ENCODE measurements at regions not wholly inside any gene's neighbourhood (a gene's known extent, or its start where the extent isn't known, plus 50 kb on each side); places are given as distances from the start of the nearest gene placed in this dataset.

- DNase-seq (ENCODE audit: low read depth in 1 of 2, low spot score in 1 of 2) = no peak
Measured at GRCh38 chr7:15782656-15783055, 96.2 kb upstream of the MEOX2 start.

DNA sequence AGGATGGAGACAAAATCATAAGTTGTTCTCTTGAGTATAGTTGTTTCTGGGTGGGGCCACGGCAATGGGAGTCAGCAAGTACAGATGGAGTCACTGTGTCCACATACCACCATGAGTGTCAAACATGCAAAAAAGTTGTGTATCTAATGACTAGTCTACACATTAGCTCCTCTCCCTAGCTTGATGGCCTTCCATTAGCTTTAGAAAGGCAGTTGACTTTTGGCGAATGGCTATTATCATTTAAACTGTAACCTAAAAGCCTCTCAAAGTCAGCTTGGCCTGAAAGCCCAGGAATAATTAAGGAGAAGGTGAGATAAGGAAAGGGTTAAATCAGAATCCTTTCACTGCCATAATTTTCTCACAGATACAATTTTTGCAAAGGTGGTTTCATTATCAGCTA lies 95.5 kb upstream of the MEOX2 start:
- no peak for DNase-seq (ENCODE audit: low read depth in 1 of 2, low spot score in 1 of 2)

DNA sequence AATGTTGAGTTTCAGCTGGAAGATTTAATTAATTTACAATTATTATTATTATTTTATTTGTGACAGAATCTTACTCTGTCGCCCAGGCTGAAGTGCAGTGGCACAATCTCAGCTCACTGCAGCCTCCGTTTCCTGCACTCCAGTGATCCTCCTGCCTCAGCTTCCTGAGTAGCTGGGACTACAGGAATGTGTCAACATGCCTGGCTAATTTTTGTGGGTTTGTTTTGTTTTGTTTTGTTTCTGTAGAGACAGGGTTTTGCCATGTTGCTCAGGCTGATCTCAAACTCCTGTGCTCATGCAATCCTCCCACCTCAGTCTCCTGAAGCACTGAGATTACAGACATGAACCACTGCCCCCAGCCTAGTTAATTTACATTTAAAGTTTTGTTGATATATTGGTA lies 93.8 kb upstream of the MEOX2 start:
- DNase-seq (ENCODE audit: low read depth in 1 of 2, low spot score in 1 of 2) = no peak

DNA sequence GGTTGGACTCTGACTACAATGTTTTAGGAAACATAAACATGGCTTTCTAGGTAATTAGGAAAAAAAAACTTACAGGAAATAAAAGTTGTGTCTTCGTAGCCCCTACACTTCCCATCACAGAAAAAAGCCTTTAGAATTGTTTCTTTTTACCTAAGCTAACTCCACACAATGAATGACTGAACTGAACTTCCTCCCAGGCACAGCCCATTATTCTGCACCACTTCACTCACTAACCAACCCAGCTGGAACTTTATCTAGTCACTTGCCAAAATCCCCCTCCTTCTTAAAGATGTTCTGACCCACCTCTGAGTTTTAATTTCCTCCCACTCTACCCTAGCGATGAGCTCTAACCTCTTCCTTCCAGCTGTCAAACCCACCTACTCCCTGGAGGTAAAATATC lies 91.7 kb upstream of the MEOX2 start:
- no peak for DNase-seq (ENCODE audit: low read depth in 1 of 2, low spot score in 1 of 2)

GRCh38 chr7:15765753-15766152 lies 79.3 kb upstream of the MEOX2 start:
- DNase-seq (ENCODE audit: low read depth in 1 of 2, low spot score in 1 of 2) = no peak

- DNase-seq (ENCODE audit: low read depth in 1 of 2, low spot score in 1 of 2) = no peak
Measured at GRCh38 chr7:15764851-15765382, 78.4 kb upstream of the MEOX2 start.

- DNase-seq (ENCODE audit: low read depth in 1 of 2, low spot score in 1 of 2) = no peak
Measured at GRCh38 chr7:15764010-15764409, 77.5 kb upstream of the MEOX2 start.

DNA sequence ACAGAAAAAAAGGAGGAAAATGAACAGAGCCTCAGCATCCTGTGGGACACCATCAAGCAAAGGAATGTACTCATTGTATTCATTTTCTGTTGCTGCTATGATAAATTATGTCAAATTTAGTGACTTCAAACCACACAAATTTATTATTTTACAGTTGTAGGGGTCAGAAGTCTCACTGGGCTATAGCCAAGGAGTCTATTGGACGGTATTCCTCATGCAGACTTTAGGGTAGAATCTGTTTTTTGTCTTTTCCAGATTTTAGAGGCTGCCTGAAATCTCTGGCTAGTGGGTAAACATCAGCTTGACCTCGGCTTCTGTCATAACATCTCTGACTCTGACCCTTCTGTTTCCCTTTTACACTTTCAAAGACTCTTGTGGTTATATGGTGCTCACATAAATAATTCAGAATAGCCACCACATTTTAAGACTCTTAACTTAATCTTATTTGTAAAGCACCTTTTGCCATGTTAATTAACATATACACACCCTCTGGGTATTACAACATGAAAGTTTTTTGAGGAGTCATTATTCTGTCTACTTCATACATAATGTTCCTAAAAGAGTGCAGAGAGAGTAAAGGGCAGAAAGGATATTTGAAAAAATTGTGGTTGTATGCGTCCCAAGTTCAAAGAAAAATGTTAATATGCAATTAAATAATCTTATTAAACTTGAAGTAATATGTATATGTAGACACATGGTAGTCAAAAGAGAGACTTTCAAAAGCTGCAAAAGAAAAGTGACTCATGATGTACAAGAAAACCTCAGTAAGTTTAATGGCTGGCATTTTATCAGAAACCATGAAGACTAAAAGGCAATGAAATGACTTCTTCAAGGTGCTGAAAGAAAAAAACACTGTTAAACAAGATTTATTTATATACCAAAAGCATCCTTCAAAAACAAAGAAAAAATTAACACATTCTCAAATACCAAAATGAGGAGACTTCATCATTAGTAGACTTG lies 70.8 kb upstream of the MEOX2 start:
- no peak for DNase-seq (ENCODE audit: low read depth in 1 of 2, low spot score in 1 of 2)

GRCh38 chr7:15755061-15755460 lies 68.6 kb upstream of the MEOX2 start:
- no peak for DNase-seq (ENCODE audit: low read depth in 1 of 2, low spot score in 1 of 2)

DNA sequence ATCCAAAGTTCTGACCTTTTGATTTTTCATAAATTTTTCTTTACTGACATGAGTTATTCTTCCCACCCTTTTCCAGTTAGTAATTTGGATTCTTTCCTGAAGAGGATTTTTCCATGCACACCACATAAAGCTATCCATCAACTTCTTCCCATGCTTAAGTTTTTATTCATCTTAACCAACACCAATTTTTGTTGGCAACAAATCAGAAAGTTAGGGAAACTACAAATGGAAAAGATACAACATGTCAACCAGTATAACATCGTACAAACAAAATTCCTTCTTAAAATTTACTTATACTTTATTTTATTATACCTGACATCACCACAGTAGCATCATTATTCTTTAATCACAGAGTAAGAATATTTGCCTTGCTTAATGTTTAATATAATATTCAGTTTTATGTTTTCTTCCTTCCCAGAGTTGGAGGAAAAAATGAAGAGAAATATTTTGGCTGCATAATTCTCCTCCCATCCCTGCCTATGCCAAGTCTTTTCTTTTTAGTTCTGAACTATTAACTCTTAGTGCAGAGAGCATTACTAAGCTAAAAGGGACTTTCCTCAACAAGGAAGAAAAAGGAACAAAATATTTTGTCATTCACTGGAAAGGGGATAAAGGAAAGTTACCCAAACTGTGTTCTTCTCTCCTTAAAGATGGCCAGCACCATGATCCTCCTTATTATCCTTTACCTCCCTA lies 67.5 kb upstream of the MEOX2 start:
- DNase-seq (ENCODE audit: low read depth in 1 of 2, low spot score in 1 of 2) = no peak

GRCh38 chr7:15752377-15752776 lies 65.9 kb upstream of the MEOX2 start:
- DNase-seq (ENCODE audit: low read depth in 1 of 2, low spot score in 1 of 2) = no peak

- DNase-seq (ENCODE audit: low read depth in 1 of 2, low spot score in 1 of 2) = no peak
Measured at GRCh38 chr7:15751191-15751701, 64.8 kb upstream of the MEOX2 start.

- DNase-seq (ENCODE audit: low read depth in 1 of 2, low spot score in 1 of 2) = no peak
Measured at GRCh38 chr7:15750727-15751126, 64.2 kb upstream of the MEOX2 start.

DNA sequence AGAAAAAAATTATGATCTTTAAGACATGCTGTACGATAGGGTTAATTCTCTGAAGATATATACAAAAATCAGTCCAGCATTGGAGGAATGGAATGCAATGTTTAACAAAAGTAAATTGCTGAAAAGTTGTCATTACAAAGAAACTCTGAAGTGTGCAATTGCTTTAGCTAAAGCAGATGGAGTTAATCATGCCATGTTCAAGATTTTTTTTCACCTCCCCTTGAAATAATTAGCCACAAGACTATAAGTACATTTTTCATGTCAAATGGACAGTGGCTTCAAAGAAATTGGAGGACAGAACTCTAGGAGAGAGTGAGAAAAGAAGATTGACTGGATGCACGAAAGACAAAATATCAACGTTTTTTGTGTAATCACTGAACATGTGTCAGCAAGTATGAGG lies 63.1 kb upstream of the MEOX2 start:
- no peak for DNase-seq (ENCODE audit: low read depth in 1 of 2, low spot score in 1 of 2)

DNA sequence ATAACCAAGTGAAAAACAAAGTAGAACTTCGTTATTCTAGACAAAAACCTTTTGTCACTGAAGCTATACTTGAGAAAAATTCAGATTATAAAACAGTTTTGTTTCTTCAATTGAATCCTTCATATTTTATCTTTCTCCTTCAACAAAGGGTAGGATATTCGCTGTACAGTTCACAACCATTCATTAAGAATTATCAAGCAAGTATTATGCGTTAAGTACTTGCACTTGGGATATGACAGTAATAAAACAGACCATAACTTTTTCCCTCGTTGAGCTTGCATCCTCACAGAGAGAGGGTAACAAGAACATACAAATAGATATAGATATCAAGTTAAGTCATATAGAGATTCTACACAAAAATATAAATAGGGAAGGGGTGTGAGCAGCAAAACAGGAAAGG lies 61.2 kb upstream of the MEOX2 start:
- no peak for DNase-seq (ENCODE audit: low read depth in 1 of 2, low spot score in 1 of 2)

DNA sequence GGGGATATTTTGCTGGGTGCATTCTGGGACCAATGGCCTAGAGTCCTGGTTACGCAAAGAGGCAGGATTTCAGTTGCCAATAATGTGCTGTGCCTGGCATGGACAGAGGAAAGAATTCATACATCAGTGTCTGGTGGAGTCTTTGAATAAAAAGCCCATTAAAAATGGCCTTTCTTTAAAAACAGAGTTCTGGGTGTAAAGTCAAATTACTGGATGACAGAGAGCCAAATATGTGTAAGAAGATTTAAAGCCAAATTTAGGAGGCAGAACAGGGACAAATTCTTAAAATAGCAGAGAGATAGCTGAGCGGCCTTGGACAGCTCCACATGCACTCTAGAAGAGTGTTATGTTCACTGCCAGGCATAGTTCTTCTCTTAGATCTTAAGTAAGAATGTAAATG lies 60.8 kb upstream of the MEOX2 start:
- no peak for DNase-seq (ENCODE audit: low read depth in 1 of 2, low spot score in 1 of 2)

- no peak for DNase-seq (ENCODE audit: low read depth in 1 of 2, low spot score in 1 of 2)
Measured at GRCh38 chr7:15743926-15744480, 57.5 kb upstream of the MEOX2 start.

DNA sequence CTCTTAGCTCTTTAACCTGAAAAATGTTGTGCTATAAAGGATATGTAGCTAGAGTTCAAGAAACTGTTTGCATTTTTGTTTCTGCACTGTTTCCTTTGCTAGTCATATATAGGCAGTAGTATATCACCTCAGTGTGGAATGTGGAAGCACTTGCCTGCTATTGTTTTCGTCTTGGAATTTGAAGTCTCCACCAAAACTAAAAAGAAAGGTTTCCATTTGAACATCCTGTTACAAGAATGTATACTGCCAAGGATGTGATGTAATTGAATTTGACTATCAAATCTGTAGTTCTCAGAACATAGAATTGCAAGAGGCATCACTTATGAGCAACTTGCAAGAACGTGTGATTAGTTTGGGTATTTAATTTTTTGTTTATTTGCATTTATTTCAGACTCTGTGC lies 51.1 kb upstream of the MEOX2 start:
- DNase-seq (ENCODE audit: low read depth in 1 of 2, low spot score in 1 of 2) = no peak

Measured in activated CD4-positive, alpha-beta T cell treated with anti-CD3 and anti-CD28 coated beads, Interleukin-2, amount 50 U/mL, for 24 hours (primary cell).